CD4-positive, alpha-beta T cell treated with Interleukin-15 for 4 hours (primary cell): ENCODE measurements at regions not wholly inside any gene's neighbourhood (a gene's known extent, or its start where the extent isn't known, plus 50 kb on each side); places are given as distances from the start of the nearest gene placed in this dataset.
"Not testable (repeated sequence)": the region's sequence is repeated elsewhere in the genome, so short reads cannot be mapped to it uniquely, and the experiment has no call there.

Experiments used
- DNase-seq: peaks from one replicate; pipeline ENCODE4 v3.0.0-alpha.2; 2020; ENCODE audit warnings: low spot score

GRCh38 chr7:112540839-112541577 lies 60.2 kb downstream of the LSMEM1 start:
- no peak for DNase-seq

DNA sequence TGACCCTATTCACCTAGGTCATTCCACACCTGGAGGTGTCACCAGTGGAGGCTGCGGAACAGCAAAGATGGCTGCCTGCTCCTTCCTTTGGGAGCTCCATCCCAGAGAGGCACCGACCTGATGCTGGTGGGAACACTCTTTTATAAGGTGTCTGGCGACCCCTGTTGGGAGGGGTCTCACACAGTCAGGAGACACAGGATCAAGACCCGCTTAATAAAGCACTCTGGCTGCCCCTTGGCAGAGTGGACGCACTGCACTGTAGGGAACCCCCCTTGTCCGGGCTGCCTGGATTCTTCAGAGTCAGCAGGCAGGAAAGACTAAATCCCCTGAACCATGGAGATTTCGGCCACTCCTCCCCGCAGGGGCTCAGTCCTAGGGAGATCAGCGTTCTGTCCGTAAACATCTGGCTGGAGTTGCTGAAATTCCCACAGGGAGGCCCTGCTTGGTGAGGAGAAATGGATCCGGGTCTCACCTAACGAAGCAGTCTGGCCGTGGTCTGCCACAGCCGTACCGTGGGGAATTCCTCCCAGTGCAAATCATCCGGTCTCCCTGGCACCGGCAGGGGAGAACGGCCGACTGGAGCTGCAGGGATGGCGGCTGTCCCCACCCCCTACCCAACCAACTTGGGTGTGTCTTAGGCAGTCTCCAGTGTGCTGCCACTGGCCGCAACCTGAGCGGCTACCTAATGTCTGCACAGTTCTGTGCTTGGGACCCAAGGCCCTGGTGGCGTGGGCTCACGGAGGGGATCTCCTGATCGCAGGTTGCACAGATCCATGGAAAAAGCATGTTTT lies 66.1 kb downstream of the LSMEM1 start:
- DNase-seq, result no peak

DNA sequence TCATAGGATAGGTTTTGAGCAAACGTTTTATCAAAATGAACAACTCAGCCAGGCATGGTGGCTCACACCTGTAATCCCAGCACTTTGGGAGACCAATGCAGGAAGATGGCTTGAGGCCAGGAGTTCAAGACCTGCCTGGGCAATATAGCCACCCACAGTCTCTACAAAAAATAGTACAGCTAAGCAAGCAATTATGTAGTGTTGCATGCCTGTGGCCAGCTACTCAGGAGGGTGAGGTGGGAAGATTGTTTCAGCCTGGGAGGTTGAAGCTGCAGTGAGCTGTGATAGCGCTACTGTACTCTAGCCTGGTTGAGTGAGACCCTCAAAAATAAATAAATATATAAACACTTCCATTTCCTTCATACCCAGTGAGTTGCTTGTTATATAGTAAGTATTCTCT lies 67.1 kb downstream of the LSMEM1 start:
- DNase-seq, result no peak

DNA sequence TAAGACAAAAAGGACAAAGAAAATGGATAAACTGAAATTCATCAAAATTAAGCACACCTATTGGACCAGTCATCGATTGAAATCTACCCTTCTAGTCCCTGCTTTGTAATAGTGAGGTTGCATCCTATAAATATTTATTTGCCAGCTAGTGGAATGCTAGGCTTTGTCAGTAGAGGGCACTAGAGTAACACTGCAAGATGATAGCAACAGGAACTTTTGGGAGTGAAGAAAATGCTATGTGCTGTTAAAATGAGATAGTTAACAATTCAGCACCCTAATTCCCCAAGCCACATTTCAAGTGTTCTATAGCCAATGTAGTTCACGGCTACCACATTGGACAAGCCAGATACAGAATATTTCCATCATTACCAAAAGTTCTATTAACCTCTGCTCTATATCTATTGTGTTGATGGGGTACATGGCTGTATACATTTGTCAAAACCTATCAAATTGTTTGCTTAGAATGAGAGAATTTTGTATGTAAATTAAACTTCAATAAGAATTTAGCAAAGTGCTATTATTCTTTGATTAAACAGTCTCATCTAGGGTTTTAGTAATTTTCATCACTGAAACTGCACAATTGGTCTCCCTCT lies 69.8 kb downstream of the LSMEM1 start:
- peak; percentile 61 for DNase-seq

- DNase-seq, result not testable (repeated sequence)
These were observed 70.7 kb downstream of the LSMEM1 start for GRCh38 chr7:112551521-112551920.

DNA sequence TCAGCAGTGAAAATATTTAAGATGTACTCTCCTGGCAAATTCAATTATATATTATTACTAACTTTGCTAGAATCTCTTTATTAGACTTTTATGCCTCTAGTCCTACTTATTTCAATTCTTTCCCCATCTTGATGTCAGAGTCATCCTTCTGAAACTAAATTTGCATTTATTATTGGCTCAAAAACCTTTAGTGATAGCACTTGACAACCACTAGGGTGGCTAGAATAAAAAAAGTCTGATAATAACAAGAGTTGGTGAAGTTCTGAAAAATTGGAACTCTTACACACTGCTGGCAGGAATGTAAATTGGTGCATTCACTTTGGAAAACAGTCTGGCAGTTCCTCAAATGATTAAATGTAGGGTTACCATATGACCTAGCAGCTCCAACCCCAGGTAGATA lies 73.8 kb downstream of the LSMEM1 start:
- no peak for DNase-seq

DNA sequence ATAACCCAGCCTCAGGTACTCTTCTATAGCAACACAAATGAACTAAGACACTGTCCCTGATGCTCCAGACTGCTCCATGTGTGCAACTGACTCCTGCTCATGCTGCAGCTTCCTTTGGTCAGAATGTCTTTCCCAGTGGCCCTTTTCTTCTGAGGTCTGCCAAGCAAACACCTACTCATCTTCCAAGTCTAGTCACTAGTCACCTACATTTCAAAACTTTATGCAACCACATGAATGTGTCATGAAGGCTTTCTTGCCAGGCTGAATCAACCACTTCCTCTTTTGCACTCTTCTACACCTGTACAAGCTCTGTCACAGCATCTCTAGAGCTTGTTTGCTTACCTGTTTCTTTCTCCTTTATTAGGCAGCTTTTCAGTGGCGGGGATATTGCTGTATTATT lies 75.8 kb downstream of the LSMEM1 start:
- DNase-seq, result peak; percentile 3

GRCh38 chr7:112566442-112567324 lies 85.9 kb downstream of the LSMEM1 start:
- no peak for DNase-seq

GRCh38 chr7:112567388-112567787 lies 86.6 kb downstream of the LSMEM1 start:
- DNase-seq, result no peak

DNA sequence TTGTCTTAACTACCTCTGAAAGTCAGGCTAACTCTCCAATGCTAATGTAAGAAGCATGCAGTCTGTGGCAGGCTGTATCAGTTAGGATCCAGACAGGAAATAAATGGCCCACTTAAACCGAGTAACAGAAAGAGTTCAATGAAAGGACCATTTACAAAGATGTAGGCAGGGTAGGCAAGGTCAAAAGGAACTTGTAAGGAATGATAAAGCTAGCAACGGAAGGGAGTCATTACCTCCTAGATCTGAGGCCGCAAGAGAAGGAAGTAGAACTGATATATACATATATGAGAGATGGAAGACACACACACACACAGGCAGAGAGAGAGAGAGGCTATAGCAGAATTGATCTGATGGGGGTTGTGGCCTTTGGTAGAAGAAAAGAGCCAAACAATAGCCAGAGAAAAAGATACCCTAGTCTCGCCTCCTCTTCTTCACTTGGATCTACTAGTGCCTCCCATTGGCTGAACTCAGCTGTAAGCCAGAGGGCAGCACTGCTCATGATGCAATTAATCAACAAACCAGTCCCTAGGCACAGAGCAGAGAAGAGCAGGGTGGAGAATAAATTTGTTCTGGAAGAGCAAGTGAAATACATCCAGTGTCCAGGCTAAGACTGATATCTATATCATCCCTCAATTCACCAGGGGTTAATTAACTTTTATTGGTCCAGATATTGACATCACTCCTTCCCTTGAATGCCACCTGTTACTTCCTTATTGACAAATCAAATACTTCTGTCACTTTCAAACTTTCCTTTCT lies 91.2 kb downstream of the LSMEM1 start:
- DNase-seq, result no peak

- no peak for DNase-seq
These were observed 92.0 kb downstream of the LSMEM1 start for GRCh38 chr7:112572669-112573301.

- no peak for DNase-seq
These were observed 92.7 kb downstream of the LSMEM1 start for GRCh38 chr7:112573302-112574039.

DNA sequence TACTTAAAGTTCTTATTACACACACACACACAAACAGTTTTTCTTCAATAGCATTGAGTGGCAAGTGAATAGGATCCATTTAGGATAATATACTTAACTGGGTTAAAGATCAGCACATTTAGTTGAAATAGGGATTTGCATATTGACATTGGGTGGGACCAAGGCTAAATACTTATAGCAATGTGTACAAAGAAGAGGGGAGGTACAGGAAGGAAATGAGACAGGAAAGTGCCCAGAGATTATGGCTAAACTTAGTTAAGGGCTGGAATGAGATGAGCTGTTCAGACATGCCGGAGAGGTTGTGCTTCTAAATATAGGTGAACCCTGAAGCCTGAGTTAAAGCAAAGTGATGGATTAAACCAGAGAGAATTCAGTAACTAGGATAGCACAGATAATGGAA lies 95.1 kb downstream of the LSMEM1 start:
- no peak for DNase-seq

- no peak for DNase-seq
These were observed 98.6 kb downstream of the LSMEM1 start for GRCh38 chr7:112579388-112579787.

DNA sequence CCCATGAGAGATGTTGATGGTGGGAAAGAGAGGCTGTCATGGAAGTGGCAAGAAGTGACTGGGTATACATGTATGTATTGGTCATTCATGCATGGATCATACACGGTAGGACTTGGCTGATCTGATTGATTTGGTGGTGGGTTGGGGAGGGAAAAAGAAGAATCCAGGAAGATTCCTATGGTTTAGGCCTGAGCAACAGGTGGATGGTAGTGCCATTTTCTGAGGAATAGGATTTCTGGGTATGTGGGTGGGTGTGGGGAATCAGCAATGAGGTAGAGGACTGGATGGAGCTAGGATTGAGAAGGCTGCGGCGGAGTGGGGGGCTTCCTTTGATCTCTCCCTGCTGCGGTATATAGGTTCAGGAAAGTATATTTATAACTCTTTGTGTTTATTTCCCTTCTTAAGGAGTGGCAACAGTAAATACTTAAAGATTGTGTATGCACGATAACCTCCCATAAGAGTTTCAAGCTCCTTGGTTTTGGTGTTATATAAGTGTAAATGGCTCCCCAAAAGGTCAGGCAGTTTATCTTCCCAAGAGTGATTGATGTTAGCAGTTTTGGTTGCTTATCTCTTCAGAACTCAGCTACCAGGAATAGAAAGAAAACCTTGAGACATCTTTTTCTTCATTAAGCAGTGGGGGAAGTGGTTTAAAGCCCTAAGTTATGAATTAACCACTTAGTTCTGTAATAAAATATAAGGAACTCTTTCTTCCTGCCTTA lies 100.1 kb downstream of the LSMEM1 start:
- DNase-seq, result no peak

- DNase-seq, result no peak
These were observed 100.7 kb downstream of the LSMEM1 start for GRCh38 chr7:112581529-112581928.

DNA sequence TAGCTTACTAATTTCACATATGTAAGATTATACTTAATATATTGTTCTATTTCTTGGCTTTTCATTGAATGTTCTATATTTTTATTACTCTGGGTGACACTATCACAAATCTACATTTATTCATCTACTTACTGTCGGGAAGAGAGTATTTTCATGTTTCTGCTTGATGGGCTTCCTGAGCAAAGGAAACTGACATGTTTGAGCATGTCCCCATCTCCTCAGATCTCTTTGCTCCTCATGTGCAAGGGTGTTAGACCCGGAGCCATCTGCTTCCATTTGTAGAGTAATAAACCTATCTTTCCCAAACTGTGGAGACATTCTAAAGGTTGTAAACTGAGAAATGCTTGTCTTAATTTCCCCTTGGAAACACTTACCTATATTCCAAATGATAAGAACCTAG lies 103.5 kb downstream of the LSMEM1 start:
- no peak for DNase-seq

- DNase-seq, result no peak
These were observed 106.7 kb downstream of the LSMEM1 start for GRCh38 chr7:112587504-112587903.

GRCh38 chr7:112592565-112593263 lies 111.9 kb downstream of the LSMEM1 start:
- DNase-seq, result not testable (repeated sequence)
